ENCODE measurements at regions not wholly inside any gene's neighbourhood (a gene's known extent, or its start where the extent isn't known, plus 50 kb on each side); places are given as distances from the start of the nearest gene placed in this dataset.

DNA sequence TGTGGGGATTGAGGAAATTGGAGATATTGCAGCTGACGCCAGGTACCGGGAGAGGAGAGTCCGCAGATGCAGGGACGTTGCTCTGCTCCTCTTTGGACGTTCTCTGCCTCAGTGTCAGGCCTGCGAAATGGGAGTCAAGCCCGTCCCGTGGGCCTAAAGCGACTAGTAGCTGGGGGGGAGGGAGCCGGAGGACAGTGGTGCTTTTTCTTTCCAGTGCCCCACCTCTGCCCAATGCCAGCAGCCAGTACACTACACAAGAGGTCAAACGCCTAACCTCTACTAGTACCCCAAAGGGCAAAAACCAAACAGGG, 413.6 kb upstream of the ESRRG start (continued):
- TF ChIP-seq, protein P1, sequence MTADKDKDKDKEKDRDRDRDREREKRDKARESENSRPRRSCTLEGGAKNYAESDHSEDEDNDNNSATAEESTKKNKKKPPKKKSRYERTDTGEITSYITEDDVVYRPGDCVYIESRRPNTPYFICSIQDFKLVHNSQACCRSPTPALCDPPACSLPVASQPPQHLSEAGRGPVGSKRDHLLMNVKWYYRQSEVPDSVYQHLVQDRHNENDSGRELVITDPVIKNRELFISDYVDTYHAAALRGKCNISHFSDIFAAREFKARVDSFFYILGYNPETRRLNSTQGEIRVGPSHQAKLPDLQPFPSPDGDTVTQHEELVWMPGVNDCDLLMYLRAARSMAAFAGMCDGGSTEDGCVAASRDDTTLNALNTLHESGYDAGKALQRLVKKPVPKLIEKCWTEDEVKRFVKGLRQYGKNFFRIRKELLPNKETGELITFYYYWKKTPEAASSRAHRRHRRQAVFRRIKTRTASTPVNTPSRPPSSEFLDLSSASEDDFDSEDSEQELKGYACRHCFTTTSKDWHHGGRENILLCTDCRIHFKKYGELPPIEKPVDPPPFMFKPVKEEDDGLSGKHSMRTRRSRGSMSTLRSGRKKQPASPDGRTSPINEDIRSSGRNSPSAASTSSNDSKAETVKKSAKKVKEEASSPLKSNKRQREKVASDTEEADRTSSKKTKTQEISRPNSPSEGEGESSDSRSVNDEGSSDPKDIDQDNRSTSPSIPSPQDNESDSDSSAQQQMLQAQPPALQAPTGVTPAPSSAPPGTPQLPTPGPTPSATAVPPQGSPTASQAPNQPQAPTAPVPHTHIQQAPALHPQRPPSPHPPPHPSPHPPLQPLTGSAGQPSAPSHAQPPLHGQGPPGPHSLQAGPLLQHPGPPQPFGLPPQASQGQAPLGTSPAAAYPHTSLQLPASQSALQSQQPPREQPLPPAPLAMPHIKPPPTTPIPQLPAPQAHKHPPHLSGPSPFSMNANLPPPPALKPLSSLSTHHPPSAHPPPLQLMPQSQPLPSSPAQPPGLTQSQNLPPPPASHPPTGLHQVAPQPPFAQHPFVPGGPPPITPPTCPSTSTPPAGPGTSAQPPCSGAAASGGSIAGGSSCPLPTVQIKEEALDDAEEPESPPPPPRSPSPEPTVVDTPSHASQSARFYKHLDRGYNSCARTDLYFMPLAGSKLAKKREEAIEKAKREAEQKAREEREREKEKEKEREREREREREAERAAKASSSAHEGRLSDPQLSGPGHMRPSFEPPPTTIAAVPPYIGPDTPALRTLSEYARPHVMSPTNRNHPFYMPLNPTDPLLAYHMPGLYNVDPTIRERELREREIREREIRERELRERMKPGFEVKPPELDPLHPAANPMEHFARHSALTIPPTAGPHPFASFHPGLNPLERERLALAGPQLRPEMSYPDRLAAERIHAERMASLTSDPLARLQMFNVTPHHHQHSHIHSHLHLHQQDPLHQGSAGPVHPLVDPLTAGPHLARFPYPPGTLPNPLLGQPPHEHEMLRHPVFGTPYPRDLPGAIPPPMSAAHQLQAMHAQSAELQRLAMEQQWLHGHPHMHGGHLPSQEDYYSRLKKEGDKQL (CRISPR knock-in tag; IDR thresholded peaks at IDR 0.05; ENCODE audit: borderline replicate concordance), result no peak
- no peak for TF ChIP-seq NFYB (IDR thresholded peaks at IDR 0.05; ENCODE audit: extremely low read depth, insufficient read length)
- no peak for TF ChIP-seq ZNF57 (CRISPR knock-in tag; IDR thresholded peaks at IDR 0.05)
- TF ChIP-seq HSF4 (CRISPR knock-in tag; IDR thresholded peaks at IDR 0.05; ENCODE audit: borderline replicate concordance), result no peak
- TF ChIP-seq SRF (CRISPR knock-in tag; IDR thresholded peaks at IDR 0.05), result no peak
- no peak for TF ChIP-seq POLR2AphosphoS5 (IDR thresholded peaks at IDR 0.05; ENCODE audit: control insufficient read depth, insufficient read depth, low read depth, low read length)
- TF ChIP-seq STAT5B (CRISPR knock-in tag; IDR thresholded peaks at IDR 0.05), result no peak
- TF ChIP-seq EZH2 (IDR thresholded peaks at IDR 0.05; ENCODE audit: borderline replicate concordance, low read depth, low read length), result no peak
- no peak for TF ChIP-seq BRCA1 (IDR thresholded peaks at IDR 0.05)
- no peak for TF ChIP-seq BRCA1 (CRISPR knock-in tag; IDR thresholded peaks at IDR 0.05)
- no peak for TF ChIP-seq ZNF24 (IDR thresholded peaks at IDR 0.05)
- TF ChIP-seq FIP1L1 (IDR thresholded peaks at IDR 0.05; ENCODE audit: low read depth, low read length, poor library complexity, severe bottlenecking), result no peak
